H1 (cell line): ENCODE measurements at regions not wholly inside any gene's neighbourhood (a gene's known extent, or its start where the extent isn't known, plus 50 kb on each side); places are given as distances from the start of the nearest gene placed in this dataset.

Experiments
- TF ChIP-seq, protein P1 (sequence below): IDR thresholded peaks from 2 replicates; pipeline ENCODE4 v1.6.1; 2012; ENCODE audit warnings: inconsistent platforms

DNA sequence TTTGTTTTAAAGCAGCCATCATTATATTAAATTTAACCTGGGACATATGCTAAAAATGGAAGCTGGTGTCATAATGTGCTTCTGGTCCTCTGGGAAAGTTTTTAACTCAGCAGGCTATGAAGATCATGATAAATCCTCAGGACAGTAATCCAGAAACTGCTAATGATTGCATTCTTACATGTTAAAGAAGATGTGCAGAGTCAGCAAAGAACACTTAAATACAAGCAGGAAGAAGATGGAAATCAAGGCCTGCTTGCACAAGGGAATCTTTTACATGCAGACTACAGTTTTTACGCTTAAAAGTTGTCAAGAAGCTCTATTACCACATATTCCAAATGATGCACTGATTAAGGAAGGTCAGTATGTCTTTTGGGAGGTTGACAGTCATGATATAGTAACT, 246.0 kb upstream of the PTPRD start (continued):
- TF ChIP-seq, protein P1, sequence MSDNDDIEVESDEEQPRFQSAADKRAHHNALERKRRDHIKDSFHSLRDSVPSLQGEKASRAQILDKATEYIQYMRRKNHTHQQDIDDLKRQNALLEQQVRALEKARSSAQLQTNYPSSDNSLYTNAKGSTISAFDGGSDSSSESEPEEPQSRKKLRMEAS: no peak
